ENCODE measurements at regions not wholly inside any gene's neighbourhood (a gene's known extent, or its start where the extent isn't known, plus 50 kb on each side); places are given as distances from the start of the nearest gene placed in this dataset.
A peak's percentile ranks its signal among the peaks of the same experiment; 100 is the strongest.

DNA sequence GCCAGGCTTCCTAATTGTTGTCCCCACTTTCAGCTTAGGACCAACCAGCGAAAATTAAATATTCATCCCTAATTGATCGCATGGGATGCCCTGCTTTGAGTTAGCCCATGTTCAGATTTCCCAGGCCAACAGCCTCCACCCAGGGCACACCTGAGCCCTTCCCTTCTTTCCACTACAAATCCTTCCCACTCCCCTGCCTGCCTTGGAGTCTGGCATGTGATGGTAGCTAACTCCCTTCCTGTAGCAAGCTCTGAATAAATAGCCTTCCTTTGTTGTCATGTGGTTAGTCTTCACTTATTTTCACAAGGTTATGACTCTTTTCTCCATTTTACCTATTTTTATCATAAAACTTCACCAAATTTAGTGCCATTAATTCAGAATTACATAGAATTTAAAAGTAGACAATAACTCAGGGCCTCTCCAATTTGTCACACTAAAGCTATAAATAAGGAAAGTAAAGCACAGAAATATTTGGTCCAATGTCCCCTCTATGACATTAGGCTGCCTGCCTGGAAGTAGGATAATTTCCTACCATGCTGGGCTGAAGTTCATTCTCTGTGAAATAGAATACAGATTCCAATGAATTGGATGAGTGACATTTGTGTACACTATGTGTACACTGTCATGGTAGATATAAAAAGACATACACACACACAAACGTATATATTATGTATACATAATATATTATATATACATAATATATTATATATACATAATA is 166.4 kb upstream of the CPEB2 start:
- DNase-seq (ENCODE audit: low read depth in 2 of 2): no peak

DNA sequence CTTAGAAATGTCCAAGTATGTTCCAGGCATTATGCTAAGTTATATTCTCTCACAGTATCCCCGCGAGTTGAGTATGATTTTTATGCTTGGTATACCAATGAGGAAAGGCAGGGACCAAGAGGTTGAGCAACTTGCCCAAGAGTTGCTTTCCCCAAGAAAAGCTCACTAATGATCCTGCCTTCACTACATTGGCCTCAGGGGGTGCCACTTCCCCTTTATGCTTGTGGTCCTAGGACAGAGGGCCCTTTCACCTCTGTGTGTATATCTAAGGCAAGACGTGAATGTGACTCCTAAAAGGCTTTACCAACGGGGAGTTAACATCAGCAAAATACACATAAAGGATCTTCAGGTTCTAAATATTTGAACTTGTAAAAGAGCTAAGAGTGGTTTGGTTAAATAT is 164.4 kb upstream of the CPEB2 start:
- DNase-seq (ENCODE audit: low read depth in 2 of 2): no peak

DNA sequence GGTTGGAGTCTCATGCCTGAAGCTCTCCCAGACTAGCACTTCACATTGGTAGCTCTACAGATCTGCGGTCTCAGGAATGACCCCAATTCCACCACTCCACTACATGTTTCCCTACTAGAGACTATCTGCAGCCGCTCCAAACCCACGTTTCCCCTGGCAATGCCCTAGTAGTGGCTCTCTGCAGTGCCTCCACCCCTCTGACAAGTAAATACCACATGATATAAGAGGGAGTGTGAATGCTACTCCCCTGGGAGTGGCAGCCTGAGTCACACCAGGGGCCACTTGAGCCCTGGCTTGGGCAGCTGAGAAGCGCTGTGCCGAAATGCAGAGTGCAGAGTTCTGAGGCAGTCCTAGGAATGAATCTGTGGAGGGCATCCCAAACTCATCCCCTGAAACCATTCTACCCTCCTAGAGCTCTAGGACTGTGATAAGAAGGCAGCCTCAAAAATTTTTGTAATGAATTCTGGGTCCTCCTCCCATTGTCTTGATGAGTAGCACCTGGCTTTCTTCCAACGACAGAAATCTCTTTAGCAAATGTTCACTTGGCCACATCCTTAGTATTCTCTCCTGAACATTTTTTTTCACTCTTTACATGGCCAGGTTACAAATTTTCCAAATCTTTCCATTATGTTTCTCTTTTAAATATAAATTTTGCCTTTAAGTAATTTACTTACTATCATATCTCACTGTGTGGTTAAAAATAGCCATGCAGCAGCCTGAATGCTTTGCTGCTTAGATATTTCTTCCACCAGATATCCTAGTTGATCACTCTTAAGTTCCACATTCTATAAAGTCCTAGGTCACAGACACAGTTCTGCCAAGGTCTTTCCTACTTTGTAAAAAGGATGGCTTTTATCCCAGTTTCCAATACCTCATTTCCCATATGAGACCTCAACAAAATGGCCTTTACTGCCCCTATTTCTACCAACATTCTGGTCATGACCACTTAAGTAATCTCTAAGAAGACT is 160.2 kb upstream of the CPEB2 start:
- DNase-seq (ENCODE audit: low read depth in 2 of 2): no peak

DNA sequence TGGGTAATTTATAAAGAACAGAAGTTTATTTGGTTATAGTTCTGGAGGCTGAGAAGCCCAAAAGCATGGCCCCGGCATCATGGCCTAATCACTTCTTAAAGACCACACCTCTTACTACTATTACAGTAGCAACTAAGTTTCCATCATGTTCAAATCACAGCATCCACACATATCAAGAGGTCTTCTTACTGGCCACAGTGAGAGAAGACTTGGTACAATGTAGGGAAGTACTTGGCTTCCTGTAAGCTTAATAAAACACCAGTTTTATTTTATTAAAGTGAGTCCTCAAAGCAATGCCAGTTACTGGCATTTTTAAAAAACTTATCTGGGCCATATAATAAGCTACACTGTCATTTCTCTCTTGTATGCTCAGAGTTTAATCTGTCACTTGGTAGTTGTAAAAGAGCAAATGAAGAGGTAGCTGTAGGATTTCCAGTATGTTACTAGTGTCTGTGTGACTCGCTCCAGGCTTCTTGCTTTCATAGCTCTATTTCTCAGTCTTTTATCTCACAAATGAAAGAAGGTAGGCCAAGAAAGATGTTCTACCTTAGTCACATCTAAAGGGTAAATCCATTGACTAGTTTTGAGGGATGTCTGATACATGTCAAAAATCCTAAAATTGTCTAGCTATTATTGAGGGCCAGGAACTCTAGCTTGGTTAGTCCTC is 159.2 kb upstream of the CPEB2 start:
- DNase-seq (ENCODE audit: low read depth in 2 of 2): no peak

DNA sequence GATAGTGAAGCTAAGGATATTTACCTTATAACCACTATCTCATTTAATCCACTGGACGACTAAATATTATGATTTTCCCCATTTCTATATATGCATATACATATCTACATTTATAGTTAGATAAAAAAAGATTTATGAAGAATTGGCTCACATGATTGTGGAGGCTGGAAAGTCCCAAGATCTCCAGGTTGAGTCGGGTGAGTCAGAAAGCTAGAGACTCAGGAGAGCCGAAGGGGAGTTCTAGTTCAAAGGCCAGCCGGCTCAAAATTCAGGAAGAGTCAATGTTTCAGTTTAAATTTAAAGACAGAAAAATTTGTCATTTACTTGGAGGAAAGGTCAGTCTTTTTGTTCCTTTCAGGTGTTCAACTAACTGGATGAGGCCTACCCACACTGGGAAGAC is 158.2 kb upstream of the CPEB2 start:
- no peak for DNase-seq (ENCODE audit: low read depth in 2 of 2)

DNA sequence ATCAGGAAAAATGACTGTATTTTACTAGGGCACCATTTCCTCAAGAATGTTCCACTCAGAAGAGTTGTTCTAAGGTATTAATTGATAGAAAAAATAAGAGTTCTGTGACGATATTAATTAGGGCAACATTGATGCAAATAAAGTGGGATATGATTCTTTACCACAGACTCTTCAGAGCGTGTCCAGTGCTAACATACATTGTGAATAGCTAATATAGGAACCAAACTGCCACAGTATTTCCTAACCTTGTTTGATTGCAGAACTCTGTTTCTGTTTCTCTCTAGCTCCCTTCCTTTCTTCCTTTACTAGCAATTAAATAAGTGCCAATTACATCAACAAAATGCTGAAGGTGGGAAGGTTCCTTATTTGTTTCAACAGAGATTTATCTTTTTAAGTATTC is 154.1 kb upstream of the CPEB2 start:
- DNase-seq (ENCODE audit: low read depth in 2 of 2): no peak

DNA sequence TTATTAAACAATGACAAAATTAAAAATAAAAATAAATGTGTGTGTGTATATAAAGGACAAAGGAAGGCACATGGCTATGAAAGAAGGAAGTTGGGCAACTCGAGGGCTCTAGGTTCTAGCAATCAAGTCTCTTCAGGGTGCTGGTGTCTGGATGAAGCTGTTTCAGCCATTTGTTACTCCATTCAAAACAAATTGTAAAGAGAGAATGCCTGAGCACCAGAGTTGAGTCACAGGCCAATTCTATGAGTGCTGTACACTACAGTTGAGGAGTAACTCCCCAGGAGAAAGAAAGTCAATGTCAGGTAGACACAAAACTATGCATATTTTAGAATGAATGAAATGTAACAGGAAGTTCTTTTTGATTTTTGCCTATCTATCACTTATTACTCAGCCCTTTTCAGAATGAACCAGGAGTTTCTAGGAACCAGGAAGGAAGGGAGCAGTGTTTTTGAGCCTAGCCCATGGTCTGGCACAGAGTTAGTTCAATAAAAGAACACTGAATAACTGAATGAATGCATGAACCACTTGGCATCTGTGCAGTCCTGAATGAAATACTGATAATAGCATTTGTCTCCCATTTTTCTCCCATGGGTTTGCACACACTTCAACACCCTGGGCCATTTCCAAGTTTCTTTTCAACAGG is 151.7 kb upstream of the CPEB2 start:
- no peak for DNase-seq (ENCODE audit: low read depth in 2 of 2)

DNA sequence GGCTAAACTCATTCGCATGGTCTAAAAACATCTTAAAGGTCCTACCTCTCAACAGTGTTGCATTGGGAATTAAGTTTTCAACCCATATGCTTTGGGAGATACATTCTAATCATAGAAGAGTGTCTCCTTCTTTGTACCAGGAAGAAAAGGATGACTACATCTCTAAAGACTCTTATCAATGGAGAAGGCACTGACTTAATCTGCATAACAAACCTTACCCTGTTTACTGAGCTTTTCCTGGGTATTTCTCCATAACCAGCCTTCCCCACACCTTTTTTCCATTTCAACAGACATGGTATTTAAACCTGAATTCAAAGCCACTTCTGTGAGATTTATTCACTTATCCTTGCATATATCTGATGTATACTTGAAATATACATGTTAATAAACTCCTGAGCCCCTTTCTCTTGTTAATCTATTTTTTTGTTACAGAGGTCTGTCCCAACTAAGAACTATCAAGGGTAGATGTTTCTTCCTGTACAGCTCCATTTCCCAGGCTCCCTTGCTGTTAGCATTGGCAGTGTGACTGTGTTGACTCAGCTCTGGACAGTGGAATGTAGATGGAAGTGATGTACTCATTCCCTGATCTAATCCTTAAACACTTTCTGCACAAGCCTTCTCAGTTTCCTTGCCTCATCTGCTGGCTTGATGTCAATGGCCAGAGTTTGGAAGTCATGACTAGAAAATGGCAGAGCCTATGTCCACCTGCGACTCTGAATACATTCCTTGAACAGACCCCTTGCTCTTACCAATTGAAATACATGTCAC is 148.9 kb upstream of the CPEB2 start:
- peak; percentile 56 to 61 for DNase-seq (ENCODE audit: low read depth in 2 of 2)

DNA sequence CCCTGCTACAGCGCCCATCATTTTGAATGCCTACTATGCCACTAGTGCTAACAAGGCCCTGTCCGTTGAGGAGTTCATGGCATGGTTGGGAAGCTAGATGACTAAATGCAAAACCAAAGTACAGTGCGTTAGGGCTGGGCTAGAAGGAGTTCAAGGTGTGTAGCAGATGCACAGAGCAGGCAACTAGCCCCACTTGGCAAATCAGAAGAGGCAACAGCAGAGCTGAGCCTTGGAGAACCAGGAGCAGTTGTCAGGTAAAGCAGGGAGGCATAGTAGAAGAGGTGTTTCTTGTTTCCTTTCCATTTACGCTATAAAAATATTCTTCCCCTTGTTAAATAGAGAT is 146.6 kb upstream of the CPEB2 start:
- no peak for DNase-seq (ENCODE audit: low read depth in 2 of 2)

DNA sequence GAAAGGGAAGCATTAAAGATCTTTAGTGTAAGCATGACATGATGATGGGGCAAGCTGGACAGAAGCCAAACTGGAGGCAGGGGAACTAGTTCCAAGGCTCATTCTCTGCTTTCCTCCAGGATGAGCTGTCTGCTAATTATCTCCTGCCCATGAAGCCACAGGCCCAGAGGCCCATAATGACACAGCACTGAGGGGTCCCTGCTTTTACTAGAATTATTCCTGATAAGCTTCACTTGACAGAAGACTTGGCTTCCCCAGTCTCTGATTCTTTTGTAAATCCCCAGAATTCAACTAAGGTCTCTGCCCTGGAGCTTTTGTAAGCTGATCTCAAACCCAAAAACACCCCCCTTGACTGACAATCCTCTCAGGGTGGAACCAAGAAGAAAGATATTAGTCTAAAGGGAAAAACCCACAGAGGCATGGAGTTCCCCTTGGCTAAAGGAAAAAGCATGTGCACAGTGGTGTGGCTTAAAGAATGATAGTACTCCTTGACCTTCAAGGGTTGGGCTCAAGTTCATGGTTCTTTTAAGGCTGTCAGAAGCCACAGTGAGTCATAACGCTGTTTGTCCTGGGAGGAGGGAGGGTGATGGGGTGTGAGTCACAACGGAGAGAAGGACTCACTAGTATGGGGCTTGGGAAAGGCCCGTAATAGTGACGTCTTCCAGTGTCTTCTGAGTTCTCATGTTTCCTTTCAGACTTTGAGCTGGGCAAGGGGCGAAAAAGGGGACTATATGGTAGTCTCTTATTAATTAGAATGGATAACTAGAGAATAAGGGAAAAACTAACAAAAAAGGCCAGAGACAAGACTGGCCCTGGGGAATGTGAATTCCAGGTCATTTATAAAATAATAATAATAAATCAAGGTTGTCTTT is 146.0 kb upstream of the CPEB2 start:
- DNase-seq (ENCODE audit: low read depth in 2 of 2): peak; percentile 86 to 87

DNA sequence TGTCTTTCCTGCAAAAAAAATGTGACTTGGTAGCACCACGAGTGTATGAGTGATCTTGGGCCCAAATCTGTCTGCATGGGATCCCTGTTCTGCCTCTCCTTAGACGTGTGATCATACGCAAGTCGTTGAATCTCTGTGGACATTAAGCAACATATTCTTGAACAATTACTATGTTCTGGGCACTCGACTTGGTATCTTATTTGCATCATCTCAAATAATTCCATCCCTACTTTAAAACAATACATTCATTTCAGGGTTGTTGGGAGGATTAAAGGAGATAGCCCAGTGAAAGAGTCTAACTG is 145.4 kb upstream of the CPEB2 start:
- no peak for DNase-seq (ENCODE audit: low read depth in 2 of 2)

DNA sequence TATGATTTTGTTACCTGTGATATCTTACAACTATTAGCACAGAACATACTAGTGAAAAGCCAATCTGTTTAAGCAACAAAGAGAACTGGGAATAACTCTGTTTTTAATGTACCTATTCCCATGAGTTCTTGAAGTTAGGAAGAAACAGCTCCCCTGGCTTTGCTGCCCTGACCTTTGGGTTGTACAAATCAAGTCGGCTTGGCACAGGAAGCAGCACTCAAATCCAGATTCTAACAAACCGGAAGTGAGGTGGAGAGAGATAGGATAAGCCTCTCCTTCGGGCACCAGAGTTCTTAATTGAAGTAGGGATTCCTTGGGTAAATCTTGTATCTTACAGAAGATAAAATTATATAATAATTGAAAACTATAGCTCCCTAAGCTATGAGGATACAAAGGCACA is 144.8 kb upstream of the CPEB2 start:
- no peak for DNase-seq (ENCODE audit: low read depth in 2 of 2)

DNA sequence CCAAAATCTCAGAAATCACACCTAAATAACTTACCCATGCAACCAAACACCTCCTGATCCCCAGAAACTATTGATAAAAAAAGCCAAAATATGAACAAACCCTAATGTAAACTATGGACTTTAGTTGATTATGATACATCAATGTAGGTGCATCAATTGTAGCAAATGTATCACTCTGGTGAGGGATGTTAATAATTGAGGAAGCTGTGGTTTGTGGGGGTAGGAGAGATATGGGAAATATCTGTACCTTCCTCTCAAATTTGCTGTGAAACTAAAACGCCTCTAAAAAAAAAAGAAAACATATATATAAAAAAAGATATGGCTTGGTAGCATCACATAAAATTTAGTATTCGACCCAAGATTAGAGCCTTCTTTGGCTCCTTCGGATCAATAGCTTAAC is 144.3 kb upstream of the CPEB2 start:
- DNase-seq (ENCODE audit: low read depth in 2 of 2): no peak

DNA sequence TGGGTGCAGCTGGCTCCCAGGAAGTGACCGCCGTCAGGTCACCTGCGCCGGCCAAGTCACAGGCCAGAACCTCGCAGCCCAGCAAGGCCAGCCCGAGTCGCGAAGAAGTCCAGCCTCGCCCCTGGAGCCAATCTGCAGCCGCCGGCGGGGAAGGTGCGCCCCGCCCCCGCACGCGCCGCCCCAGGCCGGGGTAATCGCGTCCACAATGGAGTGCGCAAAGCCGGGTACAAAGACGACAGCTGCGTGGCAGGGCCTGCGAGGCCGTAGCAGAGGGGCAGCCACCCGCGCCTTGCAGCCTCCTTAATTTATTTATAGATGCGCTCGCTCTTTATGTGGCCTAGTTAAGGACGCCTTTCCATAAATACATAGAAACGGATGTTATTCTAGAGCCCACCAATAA is 139.4 kb upstream of the CPEB2 start:
- DNase-seq (ENCODE audit: low read depth in 2 of 2): no peak

DNA sequence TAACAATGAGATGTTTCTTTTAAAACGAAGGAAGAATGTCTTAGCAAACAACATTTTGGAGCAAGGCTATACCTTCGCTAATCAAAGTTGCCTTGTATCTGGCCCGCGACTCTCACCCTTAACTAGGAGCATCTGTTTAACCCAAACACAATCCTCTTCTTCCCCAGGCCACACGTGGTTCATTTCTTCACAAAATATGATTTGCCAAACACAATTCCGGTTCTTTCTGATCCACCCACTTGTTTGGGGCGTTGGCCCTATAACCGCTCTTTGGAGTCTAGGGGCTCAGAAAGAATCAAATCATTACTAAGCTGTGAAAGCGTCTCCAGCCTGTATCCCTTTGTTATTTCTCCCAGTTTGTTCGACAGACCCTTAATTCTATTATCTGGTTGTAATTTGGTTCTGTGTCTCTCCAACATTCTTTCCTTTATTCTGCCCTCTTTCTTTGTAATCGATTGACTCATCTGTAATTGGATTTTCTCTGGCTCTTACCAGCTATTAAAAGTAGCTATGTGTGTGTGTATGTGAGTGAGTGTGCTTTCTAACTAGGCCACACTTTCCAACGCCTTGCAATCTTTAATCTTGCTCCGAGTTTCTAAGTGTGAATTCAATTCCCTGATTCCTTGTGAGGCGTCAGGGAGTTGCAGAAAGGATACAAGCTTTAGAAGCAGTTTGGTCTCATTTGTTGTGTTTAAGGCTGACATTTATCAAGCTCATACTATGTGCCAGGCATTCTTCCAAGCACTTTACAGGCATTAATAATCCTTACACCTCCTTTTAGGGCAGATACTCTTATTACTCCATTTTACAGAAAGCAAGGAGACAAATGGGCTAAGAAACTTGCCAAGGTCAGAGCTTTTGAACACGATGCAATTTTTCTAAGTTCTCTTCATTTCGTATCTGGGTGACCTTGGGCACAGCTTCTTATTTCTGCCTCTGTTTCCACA is 138.6 kb upstream of the CPEB2 start:
- no peak for DNase-seq (ENCODE audit: low read depth in 2 of 2)

DNA sequence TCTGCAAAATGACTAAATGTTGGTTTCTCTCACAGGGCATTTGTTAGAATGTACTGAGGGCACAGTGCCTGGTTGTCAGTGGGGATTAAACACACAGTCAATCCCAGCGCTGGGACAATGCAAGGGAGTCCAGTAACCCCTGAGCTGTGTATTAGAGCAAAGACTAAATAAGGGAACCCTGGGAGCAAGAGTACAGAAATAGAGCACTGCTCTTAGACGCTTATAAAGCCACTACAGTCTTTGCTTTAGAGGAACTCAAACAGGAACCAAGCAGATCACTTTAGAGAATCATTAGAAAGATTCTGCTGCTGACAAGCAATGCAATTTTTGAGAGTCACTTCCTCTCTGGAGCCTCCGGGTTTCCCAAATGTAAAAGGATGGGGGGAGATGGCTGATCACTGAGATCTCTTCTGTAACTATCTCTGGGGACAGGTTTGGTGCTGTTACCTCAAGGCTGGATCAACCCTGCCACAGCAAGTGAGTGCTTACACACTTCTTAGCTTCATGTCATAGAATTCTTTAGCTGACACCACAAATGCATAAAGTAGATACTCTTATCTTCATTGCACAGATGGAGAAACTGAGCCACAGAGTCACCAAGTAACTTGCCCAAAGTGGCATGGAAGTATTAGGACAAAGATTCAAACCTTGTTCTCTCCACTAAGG is 137.8 kb upstream of the CPEB2 start:
- DNase-seq (ENCODE audit: low read depth in 2 of 2): no peak

DNA sequence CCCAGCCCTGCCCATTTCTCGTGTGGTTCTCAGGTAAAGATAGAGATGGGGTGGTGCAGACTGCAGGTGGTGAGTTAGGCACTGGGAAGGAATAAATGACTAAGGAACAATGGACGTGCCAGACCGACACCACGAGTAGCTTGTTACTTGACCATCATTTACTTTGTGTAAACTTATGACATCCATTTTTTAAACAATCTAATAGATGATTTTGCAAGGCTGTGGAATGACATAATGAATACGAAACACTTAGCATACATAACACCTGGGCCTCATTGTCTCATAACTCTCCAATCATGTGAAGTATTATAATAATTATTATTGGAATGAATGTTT is 137.3 kb upstream of the CPEB2 start:
- DNase-seq (ENCODE audit: low read depth in 2 of 2): no peak

DNA sequence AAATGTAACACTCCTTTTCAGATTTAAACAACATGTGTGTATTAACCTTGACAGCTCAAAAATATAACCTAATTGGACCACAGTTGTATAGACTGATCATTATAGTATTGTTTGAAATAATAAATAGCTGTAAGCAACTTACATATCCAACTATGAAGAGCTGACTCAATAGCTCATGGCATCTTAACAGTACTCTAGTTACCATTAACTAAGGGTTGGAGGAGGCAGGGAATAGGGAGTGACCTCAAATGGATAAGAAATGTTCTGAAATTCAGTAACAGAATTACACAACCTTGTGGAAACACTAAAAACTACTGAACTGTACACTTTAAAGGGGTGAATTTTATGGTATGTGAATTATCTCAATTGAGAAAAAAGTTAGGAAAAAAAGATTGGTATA is 136.5 kb upstream of the CPEB2 start:
- DNase-seq (ENCODE audit: low read depth in 2 of 2): no peak

DNA sequence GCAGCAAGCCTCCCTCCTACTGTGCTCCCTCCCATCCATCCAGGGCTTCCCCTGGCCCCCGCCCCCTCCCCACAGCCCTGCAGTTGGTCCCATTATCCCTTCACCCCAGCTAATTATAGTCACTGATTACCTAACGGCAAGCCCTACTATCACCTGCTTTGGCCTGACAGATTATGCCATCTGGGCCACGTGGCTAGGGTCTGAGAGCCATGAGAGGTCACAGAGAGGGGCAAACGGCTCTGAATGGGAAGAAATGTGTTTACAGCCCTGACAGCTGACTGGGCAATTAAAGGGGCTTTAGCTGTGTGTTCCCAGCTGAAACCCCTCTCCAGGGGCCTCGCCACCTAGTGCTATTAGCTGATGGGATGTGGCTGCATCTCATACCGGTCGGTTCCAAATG is 134.4 kb upstream of the CPEB2 start:
- DNase-seq (ENCODE audit: low read depth in 2 of 2): no peak

Data from fibroblast of skin of left quadriceps (primary cell).